Right atrium auricular region (tissue), 2 donors: ENCODE measurements at regions not wholly inside any gene's neighbourhood (a gene's known extent, or its start where the extent isn't known, plus 50 kb on each side); places are given as distances from the start of the nearest gene placed in this dataset.

Experiments
- DNase-seq: peaks from one replicate; pipeline ENCODE4 v3.0.0-alpha.2; 2019; ENCODE audit warnings: low spot score
- H3K27ac ChIP-seq, 2 donors: fragments of 200-600 bp; sonication (generic); 1 replicate in 1 of 2; 2 replicates in 1 of 2; pipeline ENCODE4 v1.5.1; 2016 to 2019
- H3K27me3 ChIP-seq, 2 donors: fragments of 200-600 bp; sonication (generic); one replicate each; pipeline versions ENCODE4 v1.5.1 to v1.6.0; 2017 to 2019
- H3K36me3 ChIP-seq: fragments of 200-600 bp; sonication (generic); one replicate; pipeline ENCODE4 v1.5.1; 2016
- H3K4me1 ChIP-seq, 2 donors: fragments of 200-600 bp; sonication (generic); one replicate each; pipeline versions ENCODE4 v1.5.1 to v1.6.0; 2017 to 2019
- H3K4me3 ChIP-seq, 2 donors: fragments of 200-600 bp; sonication (generic); 1 replicate in 1 of 2; 2 replicates in 1 of 2; pipeline ENCODE4 v1.5.1; 2017 to 2019; ENCODE audit warnings: mild to moderate bottlenecking in 1 of 2, moderate library complexity in 1 of 2
- H3K9me3 ChIP-seq, 2 donors: fragments of 200-600 bp; sonication (generic); one replicate each; pipeline ENCODE4 v1.5.1; 2019
- CTCF ChIP-seq, 2 donors: fragments of 200-600 bp; sonication (generic); IDR thresholded peaks; one replicate each; pipeline ENCODE4 v1.5.1; 2019; ENCODE audit warnings: antibody characterized with exemption in 2 of 2

GRCh38 chr2:120456867-120457266 is 110.9 kb downstream of the INHBB start:
- H3K27me3 ChIP-seq = no peaks in the 10 kb centered on the region
- H3K36me3 ChIP-seq = no peaks in the 10 kb centered on the region
- H3K9me3 ChIP-seq = peaks cover 0 to 26% of the 10 kb centered on the region in 2 donors
- TF ChIP-seq CTCF (IDR thresholded peaks at IDR 0.05) = no peak
- H3K4me3 ChIP-seq = no peak overlapping the region
- H3K27ac ChIP-seq = no peak overlapping the region
- H3K4me1 ChIP-seq = no peaks in the 10 kb centered on the region
- DNase-seq = no peak

- DNase-seq = no peak
- Histone ChIP-seq H3K27ac (no peak overlapping the region), H3K27me3 (no peaks in the 10 kb centered on the region), H3K9me3 (peaks cover 0 to 26% of the 10 kb centered on the region in 2 donors), H3K4me1 (no peaks in the 10 kb centered on the region), H3K4me3 (no peak overlapping the region), H3K36me3 (no peaks in the 10 kb centered on the region)
- no peak for TF ChIP-seq CTCF (IDR thresholded peaks at IDR 0.05)
These were observed 114.6 kb downstream of the INHBB start for GRCh38 chr2:120460511-120460910.

GRCh38 chr2:120461092-120461491 is 115.2 kb downstream of the INHBB start:
- Histone ChIP-seq H3K9me3 (peaks cover 0 to 26% of the 10 kb centered on the region in 2 donors), H3K4me1 (no peaks in the 10 kb centered on the region), H3K27me3 (no peaks in the 10 kb centered on the region), H3K27ac (no peak overlapping the region), H3K36me3 (no peaks in the 10 kb centered on the region), H3K4me3 (no peak overlapping the region)
- TF ChIP-seq CTCF (IDR thresholded peaks at IDR 0.05) = no peak
- DNase-seq = no peak

- Histone ChIP-seq H3K27me3 (no peaks in the 10 kb centered on the region), H3K36me3 (no peaks in the 10 kb centered on the region), H3K9me3 (peaks cover 0 to 26% of the 10 kb centered on the region in 2 donors), H3K4me1 (no peaks in the 10 kb centered on the region), H3K4me3 (no peak overlapping the region), H3K27ac (no peak overlapping the region)
- TF ChIP-seq CTCF (IDR thresholded peaks at IDR 0.05) = no peak
- DNase-seq = no peak
These were observed 115.9 kb downstream of the INHBB start for GRCh38 chr2:120461546-120462537.

- Histone ChIP-seq H3K4me1 (no peaks in the 10 kb centered on the region), H3K27me3 (no peaks in the 10 kb centered on the region), H3K9me3 (peaks cover 0 to 11% of the 10 kb centered on the region in 2 donors), H3K27ac (no peak overlapping the region), H3K4me3 (no peak overlapping the region), H3K36me3 (no peaks in the 10 kb centered on the region)
- DNase-seq = no peak
- TF ChIP-seq CTCF (IDR thresholded peaks at IDR 0.05) = no peak
These were observed 117.6 kb downstream of the INHBB start for GRCh38 chr2:120463527-120463926.
